Activated T-helper 17 cell treated with anti-CD3 and anti-CD28 coated beads, Interleukin-2, amount 50 U/mL, for 72 hours (primary cell): ENCODE measurements at regions not wholly inside any gene's neighbourhood (a gene's known extent, or its start where the extent isn't known, plus 50 kb on each side); places are given as distances from the start of the nearest gene placed in this dataset.
A peak's percentile ranks its signal among the peaks of the same experiment; 100 is the strongest.

Experiments
- ATAC-seq: fragments of 150-1000 bp; cut with Tn5 transposase; replicated peaks from 2 replicates; pipeline ENCODE4 v1.10.0; 2021; ENCODE audit warnings: mild to moderate bottlenecking, moderate library complexity
- H3K27ac Mint-ChIP-seq: one replicate; pipeline ENCODE4 v1.8.0; 2022; ENCODE audit warnings: mixed read lengths
- H3K27me3 Mint-ChIP-seq: one replicate; pipeline ENCODE4 v1.8.0; 2022; ENCODE audit warnings: mixed read lengths
- H3K36me3 Mint-ChIP-seq: one replicate; pipeline ENCODE4 v1.8.0; 2022; ENCODE audit warnings: low read depth, mild to moderate bottlenecking, mixed read lengths
- H3K4me1 Mint-ChIP-seq: one replicate; pipeline ENCODE4 v1.8.0; 2022; ENCODE audit warnings: mixed read lengths
- H3K4me3 Mint-ChIP-seq: one replicate; pipeline ENCODE4 v1.8.0; 2022; ENCODE audit warnings: mild to moderate bottlenecking, mixed read lengths
- H3K9me3 Mint-ChIP-seq: one replicate; pipeline ENCODE4 v1.8.0; 2022; ENCODE audit warnings: mixed read lengths

DNA sequence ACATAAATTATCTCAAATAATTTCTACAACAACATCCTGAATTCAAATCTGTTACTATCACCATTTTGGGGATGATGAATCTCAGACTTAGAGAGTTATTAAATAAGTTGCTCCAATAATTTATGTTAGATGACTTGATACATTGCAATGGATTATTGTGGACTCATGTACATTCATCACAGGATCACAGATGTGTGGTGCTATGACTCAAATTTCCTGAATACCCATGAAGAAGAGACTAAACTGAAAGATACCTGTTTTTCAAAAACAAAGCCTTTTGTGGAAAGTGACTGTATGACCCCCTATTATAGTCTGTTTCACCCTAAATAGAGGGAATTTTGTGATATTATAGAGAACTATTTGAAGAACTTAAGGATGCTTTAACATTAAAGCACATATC is 315.0 kb downstream of the PLA2G4A start:
- peak; percentile 55 for ATAC-seq
- Mint-ChIP-seq H3K4me1 (no peaks in the 10 kb centered on the region), H3K27me3 (no peaks in the 10 kb centered on the region), H3K27ac (no peak overlapping the region), H3K4me3 (no peak overlapping the region), H3K36me3 (no peaks in the 10 kb centered on the region), H3K9me3 (peaks cover 26% of the 10 kb centered on the region)

DNA sequence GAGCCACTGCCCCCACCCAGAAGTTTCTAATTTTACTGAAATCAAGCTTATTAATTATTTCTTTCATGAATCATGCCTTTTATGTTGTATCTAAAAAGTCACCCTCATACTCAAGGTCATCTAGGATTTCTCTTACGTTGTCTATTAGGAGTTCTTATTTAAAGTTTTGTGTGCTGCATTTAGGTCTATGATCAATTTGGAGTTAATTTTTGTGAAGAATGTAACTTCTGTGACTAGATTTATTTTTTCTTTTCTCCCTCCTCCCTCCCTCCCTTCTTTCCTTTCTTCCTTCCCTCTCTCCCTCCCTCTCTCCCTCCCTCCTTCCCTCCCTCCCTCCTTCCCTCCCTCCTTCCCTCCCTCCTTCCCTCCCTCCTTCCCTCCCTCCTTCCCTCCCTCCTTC is 317.6 kb downstream of the PLA2G4A start:
- Mint-ChIP-seq H3K27ac (no peak overlapping the region), H3K36me3 (no peaks in the 10 kb centered on the region), H3K4me1 (no peaks in the 10 kb centered on the region), H3K9me3 (peaks cover 14% of the 10 kb centered on the region), H3K27me3 (no peaks in the 10 kb centered on the region), H3K4me3 (no peak overlapping the region)
- ATAC-seq, result no peak

DNA sequence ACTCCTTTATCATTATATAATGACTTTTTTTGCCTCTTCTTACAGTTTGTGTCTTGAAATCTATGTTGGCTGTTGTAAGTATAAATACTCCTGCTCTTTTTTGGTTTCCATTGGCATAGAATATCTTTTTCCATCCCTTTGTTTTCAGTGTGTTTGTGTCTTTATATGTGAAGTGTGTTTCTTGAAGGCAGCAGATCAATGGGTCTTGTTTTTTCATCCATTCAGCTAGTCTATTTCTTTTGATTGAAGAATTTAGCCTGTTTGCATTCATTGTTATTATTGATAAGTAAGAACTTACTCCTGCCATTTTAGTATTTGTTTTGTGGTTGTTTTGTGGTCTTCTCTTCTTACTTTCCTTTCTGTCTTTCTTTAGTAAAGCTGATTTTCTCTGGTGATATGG is 322.8 kb downstream of the PLA2G4A start:
- H3K36me3 Mint-ChIP-seq, result no peaks in the 10 kb centered on the region
- no peak for ATAC-seq
- H3K27me3 Mint-ChIP-seq, result no peaks in the 10 kb centered on the region
- no peak overlapping the region for H3K4me3 Mint-ChIP-seq
- no peak overlapping the region for H3K27ac Mint-ChIP-seq
- no peaks in the 10 kb centered on the region for H3K4me1 Mint-ChIP-seq
- peaks cover 28% of the 10 kb centered on the region for H3K9me3 Mint-ChIP-seq

DNA sequence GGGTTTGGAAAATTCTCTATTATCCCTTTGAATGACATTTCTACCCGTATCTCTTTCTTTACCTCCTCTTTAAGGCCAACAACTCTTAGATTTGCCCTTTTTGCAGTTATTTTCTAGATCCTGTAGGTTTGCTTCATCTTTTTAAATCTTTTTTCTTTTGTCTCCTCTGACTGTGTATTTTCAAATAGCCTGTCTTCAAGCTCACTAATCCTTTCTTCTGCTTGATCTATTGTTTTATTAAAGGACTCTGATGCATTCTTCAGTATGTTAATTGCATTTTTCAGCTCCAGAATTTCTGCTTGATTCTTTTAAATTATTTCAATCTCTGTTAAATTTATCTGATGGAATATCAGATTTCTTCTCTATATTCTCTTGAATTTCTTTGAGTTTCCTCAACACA is 324.3 kb downstream of the PLA2G4A start:
- H3K36me3 Mint-ChIP-seq, result no peaks in the 10 kb centered on the region
- H3K9me3 Mint-ChIP-seq, result peaks cover 21% of the 10 kb centered on the region
- ATAC-seq, result no peak
- no peak overlapping the region for H3K4me3 Mint-ChIP-seq
- H3K27me3 Mint-ChIP-seq, result no peaks in the 10 kb centered on the region
- no peak overlapping the region for H3K27ac Mint-ChIP-seq
- H3K4me1 Mint-ChIP-seq, result peaks cover 7% of the 10 kb centered on the region

DNA sequence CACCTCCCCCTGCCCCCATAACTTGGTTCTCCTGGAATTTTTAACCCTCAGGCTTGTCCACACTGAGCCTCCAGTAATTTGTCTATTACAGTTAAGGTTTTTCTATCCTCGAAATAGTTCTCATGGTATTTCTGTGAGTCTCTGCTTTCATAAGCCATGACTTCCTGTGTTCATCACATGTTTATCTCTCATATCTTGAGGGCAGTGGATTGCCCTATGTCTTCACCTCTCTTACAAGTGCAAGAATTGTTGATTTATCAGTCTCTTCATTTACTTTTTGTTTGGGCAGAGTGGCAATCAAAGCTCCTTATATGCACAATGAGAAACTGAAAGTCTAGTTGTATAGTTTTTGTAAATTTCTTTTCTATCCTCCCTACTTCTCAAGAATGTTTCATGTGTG is 328.4 kb downstream of the PLA2G4A start:
- Mint-ChIP-seq H3K27ac (no peak overlapping the region), H3K4me1 (peaks cover 7% of the 10 kb centered on the region), H3K27me3 (no peaks in the 10 kb centered on the region), H3K9me3 (peaks cover 14% of the 10 kb centered on the region), H3K4me3 (no peak overlapping the region), H3K36me3 (no peaks in the 10 kb centered on the region)
- no peak for ATAC-seq

DNA sequence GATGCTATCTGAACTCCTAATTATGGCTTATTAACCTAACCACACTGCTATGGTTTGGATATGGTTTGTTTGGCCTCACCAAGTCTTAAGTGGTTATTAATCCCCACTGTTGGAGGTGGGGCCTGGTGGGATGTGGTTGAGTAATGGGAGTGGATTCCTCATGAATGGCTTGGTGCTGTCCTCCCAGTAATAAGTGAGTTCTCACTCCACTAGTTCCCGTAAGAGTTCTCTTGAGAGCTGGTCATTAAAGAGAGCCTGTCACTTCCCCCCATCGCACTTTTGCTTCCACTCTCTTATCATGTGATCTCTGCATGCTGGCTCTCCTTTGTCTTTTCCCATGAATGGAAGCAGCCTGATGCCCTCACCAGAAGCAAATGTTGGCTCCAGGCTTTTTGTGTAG is 328.8 kb downstream of the PLA2G4A start:
- Mint-ChIP-seq H3K27me3 (no peaks in the 10 kb centered on the region), H3K27ac (no peak overlapping the region), H3K4me1 (peaks cover 7% of the 10 kb centered on the region), H3K4me3 (no peak overlapping the region), H3K36me3 (no peaks in the 10 kb centered on the region), H3K9me3 (peaks cover 12% of the 10 kb centered on the region)
- ATAC-seq, result no peak

DNA sequence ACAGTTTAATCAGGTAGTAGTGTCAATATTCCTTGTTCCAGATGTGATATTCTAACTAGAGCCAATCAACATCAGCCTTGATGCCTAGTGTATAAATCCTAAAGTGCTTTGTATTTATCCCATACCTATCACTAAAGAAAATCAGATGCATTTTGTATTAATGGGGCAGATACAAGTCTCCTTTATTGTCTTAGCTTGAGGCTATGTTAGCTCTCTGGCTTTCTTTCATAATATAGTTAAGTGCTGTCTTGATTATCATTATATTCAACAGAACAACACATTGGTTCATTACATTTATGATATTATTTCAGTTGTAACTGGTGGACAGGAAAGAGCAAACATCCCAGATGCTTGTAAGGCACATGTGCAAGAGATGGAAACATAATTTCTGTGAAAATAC is 338.8 kb downstream of the PLA2G4A start:
- Mint-ChIP-seq H3K27me3 (no peaks in the 10 kb centered on the region), H3K27ac (no peak overlapping the region), H3K36me3 (no peaks in the 10 kb centered on the region), H3K9me3 (peaks cover 7% of the 10 kb centered on the region), H3K4me3 (no peak overlapping the region), H3K4me1 (no peaks in the 10 kb centered on the region)
- ATAC-seq, result no peak

DNA sequence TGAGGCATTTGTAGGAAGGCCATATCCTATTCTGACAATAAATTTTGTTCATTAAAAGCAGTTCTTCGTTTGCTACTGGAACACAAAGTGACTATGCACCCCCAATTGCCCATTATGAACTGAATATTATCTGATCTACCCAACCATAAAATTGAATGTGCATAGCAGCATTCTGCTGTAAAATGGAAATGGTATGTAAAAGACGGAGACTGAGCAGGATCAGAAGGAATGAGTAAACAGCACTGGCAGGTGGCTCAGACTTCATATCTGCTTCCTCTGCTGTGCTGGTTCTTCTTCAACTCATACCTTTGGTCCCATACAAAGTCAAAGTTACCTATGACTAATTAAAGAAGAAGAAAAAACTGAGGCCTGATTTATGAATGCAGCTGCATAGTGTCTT is 339.5 kb downstream of the PLA2G4A start:
- H3K4me1 Mint-ChIP-seq, result no peaks in the 10 kb centered on the region

DNA sequence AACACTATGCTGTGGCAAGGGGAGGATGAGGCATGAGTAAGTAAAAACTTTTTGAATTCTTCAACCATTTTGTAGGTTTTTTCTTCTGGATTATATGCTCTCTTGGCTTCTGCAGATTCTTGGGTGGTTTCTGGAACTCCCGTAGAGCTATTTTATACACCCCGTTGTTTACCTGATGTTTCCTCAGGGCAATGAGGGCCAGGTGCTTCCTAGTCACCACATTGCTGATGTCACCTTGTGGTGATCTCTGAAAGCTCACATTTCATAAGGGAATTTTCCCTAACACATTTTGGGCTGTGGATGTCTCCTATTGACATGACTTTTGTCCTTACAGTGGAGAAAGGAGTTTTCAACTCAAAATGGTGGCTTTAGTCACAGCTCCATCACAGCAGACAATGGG is 356.6 kb downstream of the PLA2G4A start:
- Mint-ChIP-seq H3K27me3 (no peaks in the 10 kb centered on the region), H3K4me1 (no peaks in the 10 kb centered on the region), H3K27ac (no peak overlapping the region), H3K36me3 (no peaks in the 10 kb centered on the region), H3K9me3 (peaks cover 18% of the 10 kb centered on the region), H3K4me3 (no peak overlapping the region)
- no peak for ATAC-seq

More for the DNA sequence above, 339.5 kb downstream of the PLA2G4A start:
- Mint-ChIP-seq H3K9me3 (peaks cover 8% of the 10 kb centered on the region), H3K36me3 (no peaks in the 10 kb centered on the region), H3K4me3 (no peak overlapping the region), H3K27me3 (no peaks in the 10 kb centered on the region), H3K27ac (no peak overlapping the region)
- no peak for ATAC-seq

DNA sequence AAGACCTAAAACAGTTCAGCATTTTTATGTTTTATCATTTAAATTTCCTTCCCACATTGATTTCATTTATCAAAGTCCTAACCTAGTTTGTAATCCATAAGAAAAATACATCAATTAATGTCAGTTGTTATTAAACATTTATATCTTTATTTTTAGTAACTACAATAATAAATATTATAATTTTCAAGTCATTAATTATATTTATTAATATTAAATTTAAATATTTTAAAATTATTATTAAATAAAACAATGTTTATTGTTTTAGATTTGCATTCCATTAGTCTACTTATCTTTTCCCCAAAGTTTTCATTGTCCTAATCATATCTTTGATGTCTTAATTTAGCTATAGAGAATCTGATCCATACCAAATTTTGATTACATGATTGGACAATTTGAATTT is 368.9 kb downstream of the PLA2G4A start:
- no peaks in the 10 kb centered on the region for H3K4me1 Mint-ChIP-seq
- ATAC-seq, result no peak
- H3K4me3 Mint-ChIP-seq, result no peak overlapping the region
- no peaks in the 10 kb centered on the region for H3K36me3 Mint-ChIP-seq
- no peaks in the 10 kb centered on the region for H3K27me3 Mint-ChIP-seq
- H3K27ac Mint-ChIP-seq, result no peak overlapping the region
- no peaks in the 10 kb centered on the region for H3K9me3 Mint-ChIP-seq

DNA sequence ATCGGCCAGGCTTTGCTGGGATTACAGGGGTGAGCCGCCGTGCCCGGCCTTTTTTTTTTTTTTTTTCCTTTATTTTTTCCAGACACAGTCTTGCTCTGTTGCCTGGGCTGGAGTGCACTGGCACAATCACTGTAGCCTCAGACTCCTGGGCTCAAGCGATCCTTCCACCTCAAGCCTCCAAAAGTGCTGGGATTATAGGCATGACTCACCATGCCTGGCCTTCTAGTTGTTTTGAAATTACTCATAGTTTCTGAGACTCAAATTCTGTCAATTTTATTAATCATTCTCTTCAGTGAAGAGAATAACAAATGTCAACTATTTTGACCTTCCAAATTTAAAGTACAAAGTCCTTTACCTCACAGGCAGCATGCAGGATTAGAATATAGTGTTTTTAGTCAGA is 374.5 kb downstream of the PLA2G4A start:
- Mint-ChIP-seq H3K36me3 (no peaks in the 10 kb centered on the region), H3K4me3 (no peak overlapping the region)
- peak; percentile 19 for ATAC-seq

DNA sequence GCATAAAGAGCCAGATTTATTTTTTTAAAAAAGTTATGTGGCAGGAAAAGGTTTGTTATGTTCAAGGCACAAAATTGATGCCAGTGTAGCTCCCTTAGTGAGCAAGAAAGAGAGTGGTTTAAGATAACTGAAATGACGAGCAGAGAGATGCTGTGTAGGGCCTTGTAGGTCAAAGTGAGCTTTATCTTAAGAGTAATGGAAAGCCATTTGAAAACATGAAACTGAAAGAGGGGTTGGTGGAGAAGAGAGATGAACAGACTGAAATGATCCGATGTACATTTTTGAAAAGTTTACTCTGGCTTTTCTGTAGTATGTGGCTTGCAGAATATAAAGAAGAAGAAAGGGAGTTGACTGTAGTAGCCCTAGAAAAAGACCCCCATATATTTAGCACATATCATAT is 383.6 kb downstream of the PLA2G4A start:
- ATAC-seq, result no peak
- H3K4me1 Mint-ChIP-seq, result no peaks in the 10 kb centered on the region
- H3K27me3 Mint-ChIP-seq, result no peaks in the 10 kb centered on the region
- H3K27ac Mint-ChIP-seq, result no peak overlapping the region
- no peaks in the 10 kb centered on the region for H3K36me3 Mint-ChIP-seq
- H3K4me3 Mint-ChIP-seq, result no peak overlapping the region
- peaks cover 16% of the 10 kb centered on the region for H3K9me3 Mint-ChIP-seq

More for the DNA sequence above, 374.5 kb downstream of the PLA2G4A start:
- Mint-ChIP-seq H3K4me1 (no peaks in the 10 kb centered on the region), H3K9me3 (peaks cover 8% of the 10 kb centered on the region), H3K27me3 (no peaks in the 10 kb centered on the region), H3K27ac (no peak overlapping the region)

DNA sequence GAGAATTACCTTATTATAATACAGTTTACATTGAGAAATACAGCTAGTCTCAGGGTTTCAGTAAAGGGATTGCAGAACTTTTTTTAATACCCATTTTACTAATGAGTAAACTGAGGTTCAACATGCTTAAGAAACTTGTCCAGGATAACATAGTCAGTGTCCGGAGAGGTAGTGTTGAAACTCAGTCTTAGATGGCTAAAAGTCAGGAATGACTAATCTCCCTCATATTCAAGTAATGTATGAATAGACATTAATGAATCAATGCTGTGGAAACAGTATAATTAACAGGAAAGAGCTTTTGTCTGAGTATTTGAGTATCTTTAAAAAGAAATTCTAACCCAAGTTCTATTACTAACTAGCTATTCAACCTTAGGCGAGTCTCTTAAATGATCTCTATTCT is 397.6 kb downstream of the PLA2G4A start:
- H3K36me3 Mint-ChIP-seq, result no peaks in the 10 kb centered on the region
- H3K9me3 Mint-ChIP-seq, result no peaks in the 10 kb centered on the region
- ATAC-seq, result no peak
- H3K27ac Mint-ChIP-seq, result no peak overlapping the region
- H3K4me1 Mint-ChIP-seq, result no peaks in the 10 kb centered on the region
- H3K27me3 Mint-ChIP-seq, result no peaks in the 10 kb centered on the region
- H3K4me3 Mint-ChIP-seq, result no peak overlapping the region

DNA sequence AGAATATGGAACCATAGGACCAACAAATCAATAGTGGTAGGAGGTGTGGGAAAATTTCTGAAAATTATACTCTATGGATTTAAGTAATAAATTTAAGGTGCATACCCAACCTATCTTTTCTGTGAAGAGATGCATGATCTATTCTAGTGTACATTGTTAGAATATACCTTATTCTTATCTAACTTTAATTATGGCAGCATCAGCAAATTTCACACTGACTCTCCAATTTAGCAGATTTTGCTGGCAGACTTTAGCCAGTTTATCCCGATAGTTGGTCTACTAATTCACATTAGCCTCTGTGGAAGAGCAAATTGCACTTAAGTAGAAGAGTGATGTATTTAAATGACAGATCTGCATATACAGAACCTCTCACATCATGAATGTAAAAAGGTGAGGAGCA is 400.0 kb downstream of the PLA2G4A start:
- no peak for ATAC-seq
- H3K36me3 Mint-ChIP-seq, result no peaks in the 10 kb centered on the region
- no peak overlapping the region for H3K27ac Mint-ChIP-seq
- H3K9me3 Mint-ChIP-seq, result peaks cover 4% of the 10 kb centered on the region
- H3K4me1 Mint-ChIP-seq, result no peaks in the 10 kb centered on the region
- H3K4me3 Mint-ChIP-seq, result no peak overlapping the region
- no peaks in the 10 kb centered on the region for H3K27me3 Mint-ChIP-seq

DNA sequence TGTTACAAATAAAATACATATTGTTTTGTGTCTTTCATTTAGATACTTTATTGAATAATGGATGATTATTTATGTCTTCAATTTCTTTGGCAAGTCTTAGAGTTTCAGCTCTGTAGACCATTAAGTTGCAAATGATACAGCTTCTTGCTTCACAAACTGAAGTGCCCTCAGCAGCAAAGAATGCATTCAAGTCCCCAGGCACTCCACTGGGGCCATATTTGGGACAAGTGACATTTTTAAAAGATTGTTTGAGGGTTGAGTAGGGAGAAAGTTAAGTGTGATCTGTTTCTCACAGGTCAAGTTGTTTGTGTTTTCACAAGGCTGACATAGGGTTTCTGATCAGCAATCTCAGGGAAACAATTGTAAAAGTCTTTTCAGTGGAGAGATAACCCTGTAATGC is 400.7 kb downstream of the PLA2G4A start:
- H3K4me3 Mint-ChIP-seq, result no peak overlapping the region
- H3K27ac Mint-ChIP-seq, result no peak overlapping the region
- H3K9me3 Mint-ChIP-seq, result peaks cover 4% of the 10 kb centered on the region
- no peaks in the 10 kb centered on the region for H3K4me1 Mint-ChIP-seq
- no peaks in the 10 kb centered on the region for H3K27me3 Mint-ChIP-seq
- H3K36me3 Mint-ChIP-seq, result no peaks in the 10 kb centered on the region
- ATAC-seq, result no peak

DNA sequence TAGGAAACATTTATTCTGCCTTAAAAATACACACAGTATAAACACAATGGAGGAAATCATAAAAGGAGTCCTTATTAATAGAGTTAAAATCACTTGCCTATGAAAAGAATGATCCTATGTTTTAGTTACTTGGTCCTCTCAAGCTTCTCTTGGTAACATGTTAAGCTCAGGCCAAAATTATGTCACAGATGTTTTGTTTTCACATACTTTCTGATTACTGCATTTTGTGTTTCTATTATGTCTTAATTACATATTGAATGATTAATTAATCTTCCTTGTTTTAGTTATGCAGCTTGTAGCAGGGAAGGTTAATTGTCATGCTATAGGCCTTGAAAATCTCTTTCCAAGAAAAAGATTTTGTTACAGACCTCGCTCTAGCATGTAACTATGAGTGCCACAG is 406.0 kb downstream of the PLA2G4A start:
- Mint-ChIP-seq H3K4me3 (no peak overlapping the region), H3K36me3 (no peaks in the 10 kb centered on the region), H3K9me3 (peaks cover 4% of the 10 kb centered on the region), H3K27ac (no peak overlapping the region), H3K4me1 (no peaks in the 10 kb centered on the region), H3K27me3 (no peaks in the 10 kb centered on the region)
- ATAC-seq, result no peak
